HCT116 (cell line): ENCODE measurements at regions not wholly inside any gene's neighbourhood (a gene's known extent, or its start where the extent isn't known, plus 50 kb on each side); places are given as distances from the start of the nearest gene placed in this dataset.

Experiments used
- ATAC-seq: fragments of 200-7000 bp; cut with Tn5 transposase; 2 replicates; pipeline ENCODE4 v1.9.1; 2020; ENCODE audit warnings: mild to moderate bottlenecking, moderate library complexity
- BruUV-seq: library from RNA; stranded (reverse); fragments of 400-500 nt; replicated peaks from 2 replicates; lab custom pipeline; 2021; lab: Mats Ljungman, UMichigan
- CTCF ChIA-PET: fragments of 300-600 bp; sonication (Branson Sonifier 250); formaldehyde crosslinking; loops from one replicate; lab custom pipeline; 2021; ENCODE audit warnings: antibody characterized with exemption; lab: Charles Lee
- POLR2A ChIA-PET: fragments of 300-600, 350-600 bp; sonication (Branson Sonifier 250); formaldehyde crosslinking; loops from one replicate; lab custom pipeline; 2021; ENCODE audit warnings: antibody characterized with exemption; lab: Charles Lee
- RAD21 ChIA-PET, 2 experiments: fragments of 300-600 bp; sonication (Branson Sonifier 250); formaldehyde crosslinking; loops; one replicate each; lab custom pipeline; 2023; ENCODE audit warnings: low total read pairs in 2 of 2; ENCODE audit not compliant: uncharacterized antibody in 2 of 2, unreplicated experiment in 2 of 2, low non-redundant PET in 1 of 2; lab: Charles Lee
- DNase-seq: peaks from one replicate; pipeline ENCODE4 v3.0.0-alpha.2; 2010; ENCODE audit warnings: low read depth, low spot score
- H2AFZ ChIP-seq: fragments of 200-600 bp; shearing (Covaris generic), sonication (generic); 2 replicates; pipeline ENCODE4 v1.6.1; 2017; ENCODE audit warnings: low read depth, mixed run types, mixed read lengths, antibody characterized with exemption, low read length; ENCODE audit not compliant: poor library complexity, severe bottlenecking
- H3K27ac ChIP-seq: 2 replicates; pipeline ENCODE4 v1.5.1; 2012; ENCODE audit warnings: low read depth, low read length
- H3K27me3 ChIP-seq: fragments of 200-600 bp; sonication (generic); 2 replicates; pipeline ENCODE4 v1.6.1; 2016; ENCODE audit warnings: mixed run types, low read length, mixed read lengths; ENCODE audit not compliant: insufficient read depth
- H3K36me3 ChIP-seq, 2 experiments: fragments of 200-500 bp in 1 of 2; fragments of 200-600 bp in 1 of 2; sonication (Bioruptor generic) in 1 of 2; sonication (generic) in 1 of 2; 2 replicates each; pipeline versions ENCODE4 v1.5.1 to v1.6.1; 2014 to 2016; ENCODE audit warnings: low read length in 2 of 2, inconsistent platforms in 1 of 2, mixed read lengths in 1 of 2, mixed run types in 1 of 2; ENCODE audit not compliant: insufficient read depth in 2 of 2, control insufficient read depth in 1 of 2
- H3K4me1 ChIP-seq, 2 experiments: fragments of 200-600 bp in 1 of 2; sonication (generic) in 1 of 2; 2 replicates each; pipeline versions ENCODE4 v1.5.1 to v1.6.1; 2012 to 2017; ENCODE audit warnings: low read length in 2 of 2, inconsistent platforms in 1 of 2, mild to moderate bottlenecking in 1 of 2, mixed read lengths in 1 of 2, mixed run types in 1 of 2, moderate library complexity in 1 of 2; ENCODE audit not compliant: insufficient read depth in 2 of 2, control insufficient read depth in 1 of 2
- H3K4me2 ChIP-seq: fragments of 200-600 bp; sonication (generic); 2 replicates; pipeline ENCODE4 v1.6.1; 2017; ENCODE audit warnings: mixed run types, low read length, mixed read lengths
- H3K4me3 ChIP-seq, 2 experiments: fragments of 200-600 bp in 1 of 2; sonication (generic) in 1 of 2; replicated peaks in 1 of 2; 2 replicates each; pipeline ENCODE4 v1.5.1; 2011 to 2016; ENCODE audit warnings: low read length in 2 of 2, control low read depth in 1 of 2, low read depth in 1 of 2, mild to moderate bottlenecking in 1 of 2, mixed read lengths in 1 of 2, mixed run types in 1 of 2
- H3K79me2 ChIP-seq: fragments of 200-600 bp; sonication (generic); 2 replicates; pipeline ENCODE4 v1.6.1; 2017; ENCODE audit warnings: mild to moderate bottlenecking, mixed run types, low read length, moderate library complexity, mixed read lengths; ENCODE audit not compliant: insufficient read depth
- H3K9ac ChIP-seq: fragments of 200-600 bp; sonication (generic); 2 replicates; pipeline ENCODE4 v1.6.1; 2016; ENCODE audit warnings: low read length, mixed read lengths
- H3K9me2 ChIP-seq: fragments of 200-600 bp; sonication (generic), shearing (Covaris generic); 2 replicates; pipeline ENCODE4 v1.6.1; 2017; ENCODE audit warnings: mixed run types, mild to moderate bottlenecking, moderate library complexity; ENCODE audit not compliant: insufficient read depth
- H3K9me3 ChIP-seq, 2 experiments: fragments of 200-500 bp in 1 of 2; fragments of 200-600 bp in 1 of 2; sonication (Bioruptor generic) in 1 of 2; sonication (generic) in 1 of 2; 2 replicates each; pipeline ENCODE4 v1.6.1; 2014 to 2017; ENCODE audit warnings: low read length in 2 of 2, mixed read lengths in 2 of 2, inconsistent platforms in 1 of 2, low read depth in 1 of 2, mild to moderate bottlenecking in 1 of 2, mixed run types in 1 of 2, moderate library complexity in 1 of 2; ENCODE audit not compliant: control insufficient read depth in 1 of 2, insufficient read depth in 1 of 2
- H4K20me1 ChIP-seq: fragments of 200-600 bp; sonication (generic), shearing (Covaris generic); 2 replicates; pipeline ENCODE4 v1.6.1; 2017; ENCODE audit warnings: mixed run types, mild to moderate bottlenecking, moderate library complexity; ENCODE audit not compliant: insufficient read depth
- CBX3 ChIP-seq: IDR thresholded peaks from 2 replicates; pipeline ENCODE4 v1.6.1; 2012; ENCODE audit warnings: low read depth
- CEBPB ChIP-seq: IDR thresholded peaks from 2 replicates; pipeline ENCODE4 v1.6.1; 2012; ENCODE audit warnings: low read depth
- CTCF ChIP-seq, 3 experiments: fragments of 200-600 bp in 1 of 3; sonication (generic) in 1 of 3; IDR thresholded peaks in 2 of 3; conservative IDR thresholded peaks in 1 of 3; 2 replicates each; pipeline ENCODE4 v1.5.1; 2012 to 2017; ENCODE audit warnings: low read depth in 2 of 3, low read length in 2 of 3, antibody characterized with exemption in 1 of 3, borderline replicate concordance in 1 of 3, control low read depth in 1 of 3, mild to moderate bottlenecking in 1 of 3, mixed read lengths in 1 of 3, mixed run types in 1 of 3, moderate library complexity in 1 of 3; ENCODE audit not compliant: insufficient read depth in 1 of 3
- EGR1 ChIP-seq: IDR thresholded peaks from 2 replicates; pipeline ENCODE4 v1.6.1; 2012; ENCODE audit warnings: low read depth
- ELF1 ChIP-seq: IDR thresholded peaks from 2 replicates; pipeline ENCODE4 v1.6.1; 2012; ENCODE audit warnings: low read depth, borderline replicate concordance
- EZH2 ChIP-seq: fragments of 200-600 bp; sonication (generic); IDR thresholded peaks from 2 replicates; pipeline ENCODE4 v1.6.1; 2017; ENCODE audit warnings: antibody characterized with exemption, mixed run types
- EZH2phosphoT487 ChIP-seq: fragments of 200-600 bp; IDR thresholded peaks from 2 replicates; pipeline ENCODE4 v1.6.1; 2018; ENCODE audit warnings: antibody characterized with exemption, borderline replicate concordance
- FOSL1 ChIP-seq: IDR thresholded peaks from 2 replicates; pipeline ENCODE4 v1.6.1; 2012; ENCODE audit warnings: low read depth
- POLR2A ChIP-seq: IDR thresholded peaks from 2 replicates; pipeline ENCODE4 v1.7.0; 2011; ENCODE audit warnings: borderline replicate concordance; ENCODE audit not compliant: insufficient read depth, insufficient read length; ENCODE audit errors: extremely low read depth
- RAD21 ChIP-seq: IDR thresholded peaks from 2 replicates; pipeline ENCODE4 v1.6.1; 2012; ENCODE audit warnings: low read depth, mild to moderate bottlenecking
- SIN3A ChIP-seq: IDR thresholded peaks from 2 replicates; pipeline ENCODE4 v1.6.1; 2012; ENCODE audit warnings: low read depth
- SRF ChIP-seq: IDR thresholded peaks from 2 replicates; pipeline ENCODE4 v1.6.1; 2012; ENCODE audit warnings: low read depth
- YY1 ChIP-seq: IDR thresholded peaks from 2 replicates; pipeline ENCODE4 v1.6.1; 2011; ENCODE audit warnings: low read length, low read depth, moderate library complexity, mild to moderate bottlenecking; ENCODE audit not compliant: insufficient replicate concordance; ENCODE audit errors: extremely low read depth
- ZBTB33 ChIP-seq: IDR thresholded peaks from 2 replicates; pipeline ENCODE4 v1.6.1; 2011; ENCODE audit warnings: mild to moderate bottlenecking, low read length, moderate library complexity; ENCODE audit not compliant: insufficient replicate concordance; ENCODE audit errors: extremely low read depth
- ZFX ChIP-seq: fragments of 450-650 bp; IDR thresholded peaks from 2 replicates; pipeline ENCODE4 v1.6.1; 2017
- ZNF274 ChIP-seq: fragments of 200-500 bp; sonication (Bioruptor generic); IDR thresholded peaks from 2 replicates; pipeline ENCODE4 v1.6.1; 2014; ENCODE audit warnings: mild to moderate bottlenecking, low read depth, low read length, inconsistent platforms
- intact Hi-C: fragments of 100-400 bp; cut with micrococcal nuclease; formaldehyde crosslinking; loops from 2 replicates; pipeline ENCODE4 v1.10.0; 2022
- TF ChIP-seq, protein P1 (sequence below): IDR thresholded peaks from 2 replicates; pipeline ENCODE4 v1.6.1; 2012
- TF ChIP-seq, protein P2 (sequence below): IDR thresholded peaks from 2 replicates; pipeline ENCODE4 v1.6.1; 2012; ENCODE audit warnings: low read depth
- TF ChIP-seq, protein P3 (sequence below): IDR thresholded peaks from 2 replicates; pipeline ENCODE4 v1.6.1; 2012

DNA sequence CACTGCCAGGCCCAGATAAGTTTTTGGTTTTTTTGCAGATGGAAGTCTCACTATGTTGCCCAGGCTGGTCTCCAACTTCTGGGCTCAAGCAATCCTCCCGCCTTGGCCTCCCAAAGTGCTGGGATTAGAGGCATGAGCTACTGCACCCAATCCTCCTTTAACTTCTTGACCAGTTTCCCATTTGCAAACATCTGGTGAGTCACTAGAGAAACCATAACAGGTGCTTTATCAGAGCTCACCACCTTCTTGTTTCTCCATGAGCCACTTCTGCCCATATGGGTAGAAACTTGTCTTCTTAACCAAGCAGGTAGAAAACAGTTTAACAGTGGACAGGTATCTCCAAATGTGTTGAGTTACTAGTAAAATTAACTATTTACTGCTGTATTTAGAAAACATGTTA lies 128.4 kb upstream of the AP1S2 start:
- ChIA-PET RAD21 (no interaction called here), POLR2A (no interaction called here), CTCF (no interaction called here)
- no peaks in the 10 kb centered on the region for H4K20me1 ChIP-seq
- no peak overlapping the region for H2AFZ ChIP-seq
- no peaks in the 10 kb centered on the region for H3K9me3 ChIP-seq
- H3K36me3 ChIP-seq: no peaks in the 10 kb centered on the region
- H3K27me3 ChIP-seq: no peaks in the 10 kb centered on the region
- TF ChIP-seq, protein P1, sequence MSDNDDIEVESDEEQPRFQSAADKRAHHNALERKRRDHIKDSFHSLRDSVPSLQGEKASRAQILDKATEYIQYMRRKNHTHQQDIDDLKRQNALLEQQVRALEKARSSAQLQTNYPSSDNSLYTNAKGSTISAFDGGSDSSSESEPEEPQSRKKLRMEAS: no peak
- TF ChIP-seq YY1: no peak
- no peak for TF ChIP-seq RAD21
- no peak for TF ChIP-seq CBX3
- TF ChIP-seq, protein P2, sequence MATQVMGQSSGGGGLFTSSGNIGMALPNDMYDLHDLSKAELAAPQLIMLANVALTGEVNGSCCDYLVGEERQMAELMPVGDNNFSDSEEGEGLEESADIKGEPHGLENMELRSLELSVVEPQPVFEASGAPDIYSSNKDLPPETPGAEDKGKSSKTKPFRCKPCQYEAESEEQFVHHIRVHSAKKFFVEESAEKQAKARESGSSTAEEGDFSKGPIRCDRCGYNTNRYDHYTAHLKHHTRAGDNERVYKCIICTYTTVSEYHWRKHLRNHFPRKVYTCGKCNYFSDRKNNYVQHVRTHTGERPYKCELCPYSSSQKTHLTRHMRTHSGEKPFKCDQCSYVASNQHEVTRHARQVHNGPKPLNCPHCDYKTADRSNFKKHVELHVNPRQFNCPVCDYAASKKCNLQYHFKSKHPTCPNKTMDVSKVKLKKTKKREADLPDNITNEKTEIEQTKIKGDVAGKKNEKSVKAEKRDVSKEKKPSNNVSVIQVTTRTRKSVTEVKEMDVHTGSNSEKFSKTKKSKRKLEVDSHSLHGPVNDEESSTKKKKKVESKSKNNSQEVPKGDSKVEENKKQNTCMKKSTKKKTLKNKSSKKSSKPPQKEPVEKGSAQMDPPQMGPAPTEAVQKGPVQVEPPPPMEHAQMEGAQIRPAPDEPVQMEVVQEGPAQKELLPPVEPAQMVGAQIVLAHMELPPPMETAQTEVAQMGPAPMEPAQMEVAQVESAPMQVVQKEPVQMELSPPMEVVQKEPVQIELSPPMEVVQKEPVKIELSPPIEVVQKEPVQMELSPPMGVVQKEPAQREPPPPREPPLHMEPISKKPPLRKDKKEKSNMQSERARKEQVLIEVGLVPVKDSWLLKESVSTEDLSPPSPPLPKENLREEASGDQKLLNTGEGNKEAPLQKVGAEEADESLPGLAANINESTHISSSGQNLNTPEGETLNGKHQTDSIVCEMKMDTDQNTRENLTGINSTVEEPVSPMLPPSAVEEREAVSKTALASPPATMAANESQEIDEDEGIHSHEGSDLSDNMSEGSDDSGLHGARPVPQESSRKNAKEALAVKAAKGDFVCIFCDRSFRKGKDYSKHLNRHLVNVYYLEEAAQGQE: no peak
- no peak for TF ChIP-seq POLR2A
- no peak for TF ChIP-seq FOSL1
- TF ChIP-seq CEBPB: no peak
- TF ChIP-seq SRF: no peak
- no peak for TF ChIP-seq CTCF (IDR thresholded peaks at IDR 0.05 in 2 of 3, conservative IDR thresholded peaks at IDR 0.05 in 1 of 3; ENCODE audit: borderline replicate concordance in 1 of 3, insufficient read depth in 1 of 3, low read depth in 2 of 3, low read length in 2 of 3)
- no peak for TF ChIP-seq EGR1
- no peak for TF ChIP-seq SIN3A
- no peak for TF ChIP-seq ZBTB33
- TF ChIP-seq, protein P3, sequence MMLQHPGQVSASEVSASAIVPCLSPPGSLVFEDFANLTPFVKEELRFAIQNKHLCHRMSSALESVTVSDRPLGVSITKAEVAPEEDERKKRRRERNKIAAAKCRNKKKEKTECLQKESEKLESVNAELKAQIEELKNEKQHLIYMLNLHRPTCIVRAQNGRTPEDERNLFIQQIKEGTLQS: no peak
- no peak for TF ChIP-seq EZH2phosphoT487
- TF ChIP-seq ZFX: no peak
- no peak for TF ChIP-seq ELF1
- TF ChIP-seq ZNF274: no peak
- no peak for TF ChIP-seq EZH2
- DNase-seq (no peak), ATAC-seq (no peak)
- no peaks in the 10 kb centered on the region for H3K4me1 ChIP-seq
- no peak overlapping the region for H3K4me2 ChIP-seq
- no peak overlapping the region for H3K4me3 ChIP-seq
- no TSS peak for BruUV-seq
- intact Hi-C loops: no loop called here
- no peak overlapping the region for H3K27ac ChIP-seq
- H3K9me2 ChIP-seq: no peaks in the 10 kb centered on the region
- no peak overlapping the region for H3K9ac ChIP-seq
- H3K79me2 ChIP-seq: no peaks in the 10 kb centered on the region
